Astrocyte of the spinal cord (primary cell): ENCODE measurements at regions not wholly inside any gene's neighbourhood (a gene's known extent, or its start where the extent isn't known, plus 50 kb on each side); places are given as distances from the start of the nearest gene placed in this dataset.
A peak's percentile ranks its signal among the peaks of the same experiment; 100 is the strongest.

Experiments used
- DNase-seq: peaks from one replicate; pipeline ENCODE4 v3.0.0; 2011; ENCODE audit warnings: low read depth, low spot score
- H3K4me3 ChIP-seq: 2 replicates; pipeline ENCODE4 v1.5.1; 2011; ENCODE audit warnings: low read depth, mild to moderate bottlenecking, low read length, moderate library complexity
- in situ Hi-C: cut with HindIII; loops from 2 replicates; pipeline ENCODE4 v1.10.0; 2017; ENCODE audit warnings: low sequenced_read_pairs
- TF ChIP-seq, protein P1 (sequence below): IDR thresholded peaks from 2 replicates; pipeline ENCODE4 v1.5.1; 2012; ENCODE audit warnings: low read depth, mild to moderate bottlenecking, low read length, inconsistent platforms

DNA sequence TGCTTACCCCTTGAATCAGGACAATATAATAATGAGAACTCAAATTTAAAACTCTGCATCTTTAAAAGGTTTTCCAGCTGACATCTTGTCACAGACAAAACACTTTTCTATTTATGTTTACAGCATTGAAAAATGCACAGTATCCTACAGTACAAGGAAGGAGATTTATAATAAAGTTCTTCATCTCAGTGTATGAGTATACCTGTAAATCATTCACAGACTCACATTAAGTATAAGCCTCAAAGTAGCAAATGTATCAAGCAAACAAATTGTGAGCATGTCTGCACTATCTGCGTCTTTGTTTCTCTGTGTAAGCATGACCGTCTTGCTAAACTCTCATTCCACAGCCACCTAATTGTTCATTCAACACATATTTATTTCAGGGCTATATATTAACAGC, 52.8 kb downstream of the PPP1R2C start:
- in situ Hi-C loops: no loop called here
- no peak overlapping the region for H3K4me3 ChIP-seq
- no peak for DNase-seq
- TF ChIP-seq, protein P1, sequence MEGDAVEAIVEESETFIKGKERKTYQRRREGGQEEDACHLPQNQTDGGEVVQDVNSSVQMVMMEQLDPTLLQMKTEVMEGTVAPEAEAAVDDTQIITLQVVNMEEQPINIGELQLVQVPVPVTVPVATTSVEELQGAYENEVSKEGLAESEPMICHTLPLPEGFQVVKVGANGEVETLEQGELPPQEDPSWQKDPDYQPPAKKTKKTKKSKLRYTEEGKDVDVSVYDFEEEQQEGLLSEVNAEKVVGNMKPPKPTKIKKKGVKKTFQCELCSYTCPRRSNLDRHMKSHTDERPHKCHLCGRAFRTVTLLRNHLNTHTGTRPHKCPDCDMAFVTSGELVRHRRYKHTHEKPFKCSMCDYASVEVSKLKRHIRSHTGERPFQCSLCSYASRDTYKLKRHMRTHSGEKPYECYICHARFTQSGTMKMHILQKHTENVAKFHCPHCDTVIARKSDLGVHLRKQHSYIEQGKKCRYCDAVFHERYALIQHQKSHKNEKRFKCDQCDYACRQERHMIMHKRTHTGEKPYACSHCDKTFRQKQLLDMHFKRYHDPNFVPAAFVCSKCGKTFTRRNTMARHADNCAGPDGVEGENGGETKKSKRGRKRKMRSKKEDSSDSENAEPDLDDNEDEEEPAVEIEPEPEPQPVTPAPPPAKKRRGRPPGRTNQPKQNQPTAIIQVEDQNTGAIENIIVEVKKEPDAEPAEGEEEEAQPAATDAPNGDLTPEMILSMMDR: no peak

DNA sequence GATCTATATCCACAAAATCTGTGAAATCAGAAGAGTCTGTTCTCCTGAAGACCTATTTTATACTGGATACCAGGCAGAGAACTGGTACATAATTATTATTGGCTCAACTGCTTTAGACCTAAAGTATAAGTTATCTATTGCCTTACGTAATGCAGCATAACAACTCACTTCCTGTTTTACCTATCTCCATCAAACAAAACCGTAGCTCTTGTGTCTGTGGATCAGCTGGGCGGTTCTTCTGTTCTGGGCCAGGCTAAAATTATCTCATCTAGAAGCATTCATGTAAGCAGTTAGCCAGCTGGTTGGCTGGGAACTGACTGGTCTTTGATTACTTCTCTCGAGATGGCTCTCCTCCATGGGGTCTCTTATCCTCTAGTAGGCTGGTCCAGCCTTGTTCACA, 57.8 kb downstream of the PPP1R2C start:
- TF ChIP-seq, protein P1: no peak
- in situ Hi-C loops: no loop called here
- DNase-seq: no peak
- no peak overlapping the region for H3K4me3 ChIP-seq

DNA sequence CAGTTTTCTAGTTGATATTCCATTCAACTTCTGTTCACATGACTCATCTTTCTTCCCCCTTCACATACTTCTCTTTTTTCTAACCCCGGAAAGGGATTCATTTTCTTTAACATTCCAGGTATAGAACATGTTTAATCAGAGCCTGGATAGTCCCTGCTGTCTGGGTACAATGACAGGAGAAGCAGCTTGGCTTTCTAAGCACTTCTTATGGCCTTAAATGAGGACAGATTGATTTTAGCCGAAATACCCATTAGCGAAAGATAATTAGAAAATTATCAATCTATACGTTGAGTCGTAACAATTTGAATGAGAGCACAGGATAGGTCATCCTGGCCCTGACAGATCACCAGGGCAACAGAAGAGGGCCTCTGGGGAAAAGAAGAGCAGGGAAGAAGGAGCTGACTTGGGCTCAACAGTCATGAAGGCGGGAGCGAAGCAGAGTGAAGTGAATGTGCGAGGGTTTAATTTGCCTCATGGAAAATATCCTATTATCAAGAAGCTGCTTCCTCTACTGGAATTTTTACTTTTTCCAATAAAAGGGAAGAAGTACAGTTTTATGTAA, 62.2 kb downstream of the PPP1R2C start:
- TF ChIP-seq, protein P1: no peak
- in situ Hi-C loops: no loop called here
- no peak for DNase-seq
- H3K4me3 ChIP-seq: no peak overlapping the region

DNA sequence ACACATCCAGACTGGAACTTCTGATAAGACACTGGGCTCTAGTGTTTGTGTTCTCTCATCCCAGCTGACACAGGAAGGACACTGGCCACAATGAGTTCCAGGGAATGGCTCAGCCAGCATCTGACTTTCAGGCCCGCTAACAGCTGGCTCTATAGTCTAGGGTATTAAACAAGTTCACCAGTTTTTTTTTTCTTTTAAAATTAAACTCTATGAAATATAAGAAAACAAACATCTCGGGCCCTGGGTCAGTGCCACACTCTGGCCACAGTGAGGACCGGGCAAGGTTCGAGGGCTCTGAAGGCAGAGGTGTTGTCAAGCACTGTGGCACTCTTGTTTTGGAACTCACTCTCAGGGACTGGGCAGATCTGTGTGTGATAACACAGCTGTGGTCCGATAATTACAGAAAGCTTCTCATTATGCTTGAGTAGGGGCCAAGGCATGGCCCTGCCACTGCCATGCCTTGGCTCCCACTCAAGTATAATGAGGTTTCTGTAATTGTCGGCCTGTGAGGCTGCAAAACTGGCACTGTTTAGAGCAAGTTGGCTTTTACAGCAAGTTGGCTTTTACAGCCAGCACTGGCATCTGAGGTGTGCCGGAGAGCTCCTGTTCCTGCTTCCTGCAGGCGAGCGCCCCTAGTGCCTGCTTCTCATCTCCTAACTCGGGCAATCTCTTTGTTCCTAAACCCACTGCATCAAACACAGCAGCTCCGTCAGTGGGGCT, 62.8 kb downstream of the PPP1R2C start:
- peak; percentile 38 for DNase-seq
- H3K4me3 ChIP-seq: no peak overlapping the region
- in situ Hi-C loops: no loop called here
- TF ChIP-seq, protein P1: peak; percentile 65

DNA sequence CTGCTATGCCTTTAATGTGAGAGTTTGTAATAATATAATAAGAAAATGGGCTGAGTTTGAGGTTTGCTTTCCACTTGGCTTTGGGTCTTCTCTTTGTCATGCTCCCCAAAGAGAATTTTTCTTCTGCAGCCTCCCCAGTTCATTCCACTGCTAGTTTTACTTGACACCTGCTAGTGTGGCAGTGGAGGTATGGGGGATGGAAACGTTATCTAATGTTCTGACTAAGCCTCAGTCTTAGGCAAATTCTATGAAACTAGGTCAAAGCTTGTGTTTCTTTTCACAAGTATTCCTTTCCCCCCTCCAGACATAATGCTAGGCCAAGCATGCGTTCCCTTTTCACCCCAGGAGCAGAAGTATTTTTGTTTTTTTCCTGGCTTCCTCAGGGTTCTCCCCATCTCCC, 67.5 kb downstream of the PPP1R2C start:
- in situ Hi-C loops: no loop called here
- TF ChIP-seq, protein P1: no peak
- DNase-seq: no peak
- H3K4me3 ChIP-seq: no peak overlapping the region

DNA sequence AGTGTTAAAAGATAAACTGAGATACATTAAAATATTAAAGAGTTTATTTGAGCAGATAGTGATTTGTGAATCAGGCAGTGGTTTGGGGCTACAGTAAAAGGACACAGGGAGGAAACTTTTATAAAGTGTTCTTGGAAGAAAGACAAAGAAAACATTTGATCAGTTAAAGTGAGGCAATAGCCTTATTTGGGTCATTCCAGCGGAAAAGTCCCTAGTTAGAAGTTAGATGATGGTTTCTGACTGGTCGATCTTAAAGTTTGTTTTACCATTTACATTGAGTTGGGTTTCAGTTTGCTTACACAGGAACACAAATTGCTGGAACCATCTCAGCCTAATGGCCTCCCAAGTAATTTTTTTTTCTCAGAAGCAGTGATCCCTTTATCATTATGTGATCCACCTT, 69.7 kb downstream of the PPP1R2C start:
- peak; percentile 44 for DNase-seq
- H3K4me3 ChIP-seq: no peak overlapping the region
- TF ChIP-seq, protein P1: no peak
- in situ Hi-C loops: no loop called here
